GM23338 (cell line): ENCODE measurements at regions not wholly inside any gene's neighbourhood (a gene's known extent, or its start where the extent isn't known, plus 50 kb on each side); places are given as distances from the start of the nearest gene placed in this dataset.

Experiments used
- ATAC-seq: fragments of 200-7000 bp; cut with Tn5 transposase; 3 replicates; pipeline ENCODE4 v1.9.1; 2020
- DNase-seq: peaks from one replicate; pipeline ENCODE4 v3.0.0-alpha.2; 2015; ENCODE audit warnings: low spot score
- H2AFZ ChIP-seq: fragments of 200-600 bp; sonication (generic); 2 replicates; pipeline ENCODE4 v1.8.0; 2016; ENCODE audit warnings: antibody characterized with exemption, mild to moderate bottlenecking, moderate library complexity
- H3F3A ChIP-seq: fragments of 200-600 bp; sonication (generic); replicated peaks from 2 replicates; pipeline ENCODE4 v1.8.0; 2017; ENCODE audit warnings: antibody characterized with exemption, mixed run types, low read depth
- H3K27ac ChIP-seq: fragments of 200-600 bp; sonication (generic); 2 replicates; pipeline ENCODE4 v1.6.1; 2016; ENCODE audit warnings: low read depth
- H3K27me3 ChIP-seq: fragments of 200-600 bp; sonication (generic); 2 replicates; pipeline ENCODE4 v1.8.0; 2016; ENCODE audit warnings: mild to moderate bottlenecking, mixed run types, moderate library complexity; ENCODE audit not compliant: insufficient read depth
- H3K36me3 ChIP-seq: fragments of 200-600 bp; sonication (generic); 2 replicates; pipeline ENCODE4 v1.8.0; 2016; ENCODE audit warnings: mild to moderate bottlenecking; ENCODE audit not compliant: insufficient read depth
- H3K4me1 ChIP-seq: fragments of 200-600 bp; sonication (generic); 2 replicates; pipeline ENCODE4 v1.8.0; 2016; ENCODE audit warnings: mild to moderate bottlenecking, moderate library complexity; ENCODE audit not compliant: insufficient read depth
- H3K4me2 ChIP-seq: fragments of 200-600 bp; sonication (generic); 2 replicates; pipeline ENCODE4 v1.7.1; 2017; ENCODE audit warnings: mixed run types
- H3K4me3 ChIP-seq: fragments of 200-600 bp; sonication (generic); 2 replicates; pipeline ENCODE4 v1.6.1; 2016; ENCODE audit warnings: mixed run types
- H3K79me2 ChIP-seq: fragments of 200-600 bp; sonication (generic); replicated peaks from 2 replicates; pipeline ENCODE4 v1.8.0; 2017; ENCODE audit warnings: mild to moderate bottlenecking; ENCODE audit not compliant: insufficient read depth
- H3K9me2 ChIP-seq: fragments of 200-600 bp; sonication (generic); 2 replicates; pipeline ENCODE4 v1.8.0; 2017; ENCODE audit not compliant: insufficient read depth
- H4K20me1 ChIP-seq: fragments of 200-600 bp; sonication (generic); replicated peaks from 2 replicates; pipeline ENCODE4 v1.8.0; 2017; ENCODE audit warnings: mild to moderate bottlenecking; ENCODE audit not compliant: insufficient read depth
- H3K27ac Mint-ChIP-seq: 2 replicates; pipeline ENCODE4 v1.8.0; 2020; ENCODE audit warnings: inconsistent platforms, mild to moderate bottlenecking, moderate library complexity, mixed read lengths
- H3K27me3 Mint-ChIP-seq: 3 replicates; pipeline ENCODE4 v1.8.0; 2022; ENCODE audit warnings: low read depth, mild to moderate bottlenecking, moderate library complexity, mixed read lengths, inconsistent platforms; ENCODE audit not compliant: insufficient read depth, poor library complexity
- H3K36me3 Mint-ChIP-seq: 3 replicates; pipeline ENCODE4 v1.8.0; 2021; ENCODE audit warnings: low read depth, mild to moderate bottlenecking, inconsistent platforms, moderate library complexity, mixed read lengths
- H3K4me1 Mint-ChIP-seq: 3 replicates; pipeline ENCODE4 v1.8.0; 2020; ENCODE audit warnings: mild to moderate bottlenecking, inconsistent platforms, mixed read lengths
- H3K4me3 Mint-ChIP-seq: 3 replicates; pipeline ENCODE4 v1.8.0; 2021; ENCODE audit warnings: moderate library complexity, mild to moderate bottlenecking, inconsistent platforms, mixed read lengths
- H3K9me3 Mint-ChIP-seq: 3 replicates; pipeline ENCODE4 v1.8.0; 2020; ENCODE audit warnings: moderate library complexity, mild to moderate bottlenecking, inconsistent platforms, mixed read lengths
- CREB1 ChIP-seq: fragments of 250-450 bp; sonication (Bioruptor Pico); IDR thresholded peaks from 2 replicates; pipeline ENCODE4 v1.5.0; 2020; ENCODE audit warnings: low read depth, mild to moderate bottlenecking, moderate library complexity
- ETS1 ChIP-seq: IDR thresholded peaks from 2 replicates; pipeline ENCODE4 v1.6.1; 2016; ENCODE audit warnings: antibody characterized with exemption
- EZH2 ChIP-seq: fragments of 200-600 bp; sonication (generic); IDR thresholded peaks from one replicate; pipeline ENCODE4 v1.8.0; 2017; ENCODE audit warnings: antibody characterized with exemption, mild to moderate bottlenecking, low read depth; ENCODE audit not compliant: unreplicated experiment
- EZH2phosphoT487 ChIP-seq: fragments of 200-600 bp; sonication (generic); IDR thresholded peaks from one replicate; pipeline ENCODE4 v1.8.1; 2018; ENCODE audit warnings: antibody characterized with exemption; ENCODE audit not compliant: unreplicated experiment
- JUNB ChIP-seq: IDR thresholded peaks from one replicate; pipeline ENCODE4 v1.6.1; 2016; ENCODE audit warnings: antibody characterized with exemption; ENCODE audit not compliant: unreplicated experiment
- NANOG ChIP-seq: IDR thresholded peaks from 2 replicates; pipeline ENCODE4 v1.6.1; 2016; ENCODE audit warnings: antibody characterized with exemption, borderline replicate concordance
- POLR2AphosphoS5 ChIP-seq: IDR thresholded peaks from 2 replicates; pipeline ENCODE4 v1.6.1; 2016; ENCODE audit warnings: antibody characterized with exemption, low read depth
- STAT1 ChIP-seq: IDR thresholded peaks from one replicate; pipeline ENCODE4 v1.6.1; 2016; ENCODE audit warnings: antibody characterized with exemption; ENCODE audit not compliant: unreplicated experiment
- ZNF114 ChIP-seq: fragments of 250-450 bp; sonication (Bioruptor Pico); IDR thresholded peaks from 2 replicates; pipeline ENCODE4 v1.5.0; 2020; ENCODE audit warnings: mild to moderate bottlenecking, moderate library complexity
- ZNF331 ChIP-seq: fragments of 250-450 bp; sonication (Bioruptor Pico); IDR thresholded peaks from 2 replicates; pipeline ENCODE4 v1.5.0; 2020; ENCODE audit warnings: low read depth, mild to moderate bottlenecking, moderate library complexity
- TF ChIP-seq, protein P1 (sequence below), 2 experiments: fragments of 200-600 bp in 1 of 2; sonication (generic) in 1 of 2; conservative IDR thresholded peaks; 2 replicates each; pipeline versions ENCODE4 v1.5.1 to v1.6.1; 2016 to 2017; ENCODE audit warnings: antibody characterized with exemption in 2 of 2, low read depth in 2 of 2, mild to moderate bottlenecking in 2 of 2, moderate library complexity in 1 of 2
- TF ChIP-seq, protein P2 (sequence below): IDR thresholded peaks from one replicate; pipeline ENCODE4 v1.6.1; 2018; ENCODE audit warnings: antibody characterized with exemption; ENCODE audit not compliant: unreplicated experiment

- TF ChIP-seq JUNB = no peak
- TF ChIP-seq ZNF114 (CRISPR knock-in tag) = no peak
- TF ChIP-seq ZNF331 (CRISPR knock-in tag) = no peak
- TF ChIP-seq ETS1 = no peak
- TF ChIP-seq, protein P1, sequence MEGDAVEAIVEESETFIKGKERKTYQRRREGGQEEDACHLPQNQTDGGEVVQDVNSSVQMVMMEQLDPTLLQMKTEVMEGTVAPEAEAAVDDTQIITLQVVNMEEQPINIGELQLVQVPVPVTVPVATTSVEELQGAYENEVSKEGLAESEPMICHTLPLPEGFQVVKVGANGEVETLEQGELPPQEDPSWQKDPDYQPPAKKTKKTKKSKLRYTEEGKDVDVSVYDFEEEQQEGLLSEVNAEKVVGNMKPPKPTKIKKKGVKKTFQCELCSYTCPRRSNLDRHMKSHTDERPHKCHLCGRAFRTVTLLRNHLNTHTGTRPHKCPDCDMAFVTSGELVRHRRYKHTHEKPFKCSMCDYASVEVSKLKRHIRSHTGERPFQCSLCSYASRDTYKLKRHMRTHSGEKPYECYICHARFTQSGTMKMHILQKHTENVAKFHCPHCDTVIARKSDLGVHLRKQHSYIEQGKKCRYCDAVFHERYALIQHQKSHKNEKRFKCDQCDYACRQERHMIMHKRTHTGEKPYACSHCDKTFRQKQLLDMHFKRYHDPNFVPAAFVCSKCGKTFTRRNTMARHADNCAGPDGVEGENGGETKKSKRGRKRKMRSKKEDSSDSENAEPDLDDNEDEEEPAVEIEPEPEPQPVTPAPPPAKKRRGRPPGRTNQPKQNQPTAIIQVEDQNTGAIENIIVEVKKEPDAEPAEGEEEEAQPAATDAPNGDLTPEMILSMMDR (conservative IDR thresholded peaks at IDR 0.05; ENCODE audit: low read depth in 2 of 2) = no peak
- TF ChIP-seq, protein P2, sequence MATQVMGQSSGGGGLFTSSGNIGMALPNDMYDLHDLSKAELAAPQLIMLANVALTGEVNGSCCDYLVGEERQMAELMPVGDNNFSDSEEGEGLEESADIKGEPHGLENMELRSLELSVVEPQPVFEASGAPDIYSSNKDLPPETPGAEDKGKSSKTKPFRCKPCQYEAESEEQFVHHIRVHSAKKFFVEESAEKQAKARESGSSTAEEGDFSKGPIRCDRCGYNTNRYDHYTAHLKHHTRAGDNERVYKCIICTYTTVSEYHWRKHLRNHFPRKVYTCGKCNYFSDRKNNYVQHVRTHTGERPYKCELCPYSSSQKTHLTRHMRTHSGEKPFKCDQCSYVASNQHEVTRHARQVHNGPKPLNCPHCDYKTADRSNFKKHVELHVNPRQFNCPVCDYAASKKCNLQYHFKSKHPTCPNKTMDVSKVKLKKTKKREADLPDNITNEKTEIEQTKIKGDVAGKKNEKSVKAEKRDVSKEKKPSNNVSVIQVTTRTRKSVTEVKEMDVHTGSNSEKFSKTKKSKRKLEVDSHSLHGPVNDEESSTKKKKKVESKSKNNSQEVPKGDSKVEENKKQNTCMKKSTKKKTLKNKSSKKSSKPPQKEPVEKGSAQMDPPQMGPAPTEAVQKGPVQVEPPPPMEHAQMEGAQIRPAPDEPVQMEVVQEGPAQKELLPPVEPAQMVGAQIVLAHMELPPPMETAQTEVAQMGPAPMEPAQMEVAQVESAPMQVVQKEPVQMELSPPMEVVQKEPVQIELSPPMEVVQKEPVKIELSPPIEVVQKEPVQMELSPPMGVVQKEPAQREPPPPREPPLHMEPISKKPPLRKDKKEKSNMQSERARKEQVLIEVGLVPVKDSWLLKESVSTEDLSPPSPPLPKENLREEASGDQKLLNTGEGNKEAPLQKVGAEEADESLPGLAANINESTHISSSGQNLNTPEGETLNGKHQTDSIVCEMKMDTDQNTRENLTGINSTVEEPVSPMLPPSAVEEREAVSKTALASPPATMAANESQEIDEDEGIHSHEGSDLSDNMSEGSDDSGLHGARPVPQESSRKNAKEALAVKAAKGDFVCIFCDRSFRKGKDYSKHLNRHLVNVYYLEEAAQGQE = no peak
- TF ChIP-seq POLR2AphosphoS5 = no peak
- TF ChIP-seq STAT1 = no peak
- no peak for TF ChIP-seq NANOG
- no peak for TF ChIP-seq EZH2
- TF ChIP-seq EZH2phosphoT487 = no peak
These were observed 141.9 kb upstream of the C1orf21 start (continued) for GRCh38 chr1:184244962-184245361.

- H3K4me2 ChIP-seq = no peak overlapping the region
- no peaks in the 10 kb centered on the region for H3F3A ChIP-seq
- H3K36me3 Mint-ChIP-seq = no peaks in the 10 kb centered on the region
- no peaks in the 10 kb centered on the region for H3K27me3 Mint-ChIP-seq
- H2AFZ ChIP-seq = no peak overlapping the region
- H3K4me3 Mint-ChIP-seq = no peak overlapping the region
- H3K4me3 ChIP-seq = no peak overlapping the region
- DNase-seq (no peak), ATAC-seq (no peak)
- no peak overlapping the region for H3K27ac ChIP-seq
- H3K9me3 Mint-ChIP-seq = no peaks in the 10 kb centered on the region
- no peaks in the 10 kb centered on the region for H4K20me1 ChIP-seq
- no peaks in the 10 kb centered on the region for H3K36me3 ChIP-seq
- no peaks in the 10 kb centered on the region for H3K4me1 Mint-ChIP-seq
- H3K9me2 ChIP-seq = peaks cover 4% of the 10 kb centered on the region; the same call in 1 of the 2 replicates
- H3K27ac Mint-ChIP-seq = no peak overlapping the region
- H3K27me3 ChIP-seq = no peaks in the 10 kb centered on the region
- no peaks in the 10 kb centered on the region for H3K79me2 ChIP-seq
- H3K4me1 ChIP-seq = no peaks in the 10 kb centered on the region
- TF ChIP-seq, protein P1 (conservative IDR thresholded peaks at IDR 0.05; ENCODE audit: low read depth in 2 of 2) = no peak
- TF ChIP-seq CREB1 (CRISPR knock-in tag) (no peak), NANOG (no peak), EZH2phosphoT487 (no peak), ETS1 (no peak), STAT1 (no peak)
- TF ChIP-seq, protein P2 = no peak
These were observed 139.2 kb upstream of the C1orf21 start for GRCh38 chr1:184247671-184248070.
